Breast epithelium (tissue), 4 donors: ENCODE measurements at regions not wholly inside any gene's neighbourhood (a gene's known extent, or its start where the extent isn't known, plus 50 kb on each side); places are given as distances from the start of the nearest gene placed in this dataset.

Source experiments
- DNase-seq, 2 donors: peaks; one replicate each; pipeline ENCODE4 v3.0.0-alpha.2; 2019; ENCODE audit warnings: low spot score in 2 of 2
- H3K27ac ChIP-seq, 2 donors: fragments of 200-600 bp; sonication (generic) in 1 of 2; one replicate each; pipeline ENCODE4 v1.5.1; 2016 to 2019; ENCODE audit warnings: mild to moderate bottlenecking in 1 of 2
- H3K27me3 ChIP-seq, 2 donors: fragments of 200-600 bp; sonication (generic) in 1 of 2; one replicate each; pipeline versions ENCODE4 v1.5.1 to v1.6.0; 2017 to 2019; ENCODE audit warnings: control low read depth in 1 of 2, mild to moderate bottlenecking in 1 of 2
- H3K36me3 ChIP-seq: fragments of 200-600 bp; one replicate; pipeline ENCODE4 v1.5.1; 2019
- H3K4me1 ChIP-seq, 2 donors: fragments of 200-600 bp; sonication (generic); one replicate each; pipeline ENCODE4 v1.5.1; 2016 to 2019; ENCODE audit warnings: control low read depth in 1 of 2
- H3K4me3 ChIP-seq, 3 donors: fragments of 200-600 bp; sonication (generic); 1 replicate in 2 of 3; 2 replicates in 1 of 3; pipeline ENCODE4 v1.5.1; 2016 to 2019; ENCODE audit warnings: mild to moderate bottlenecking in 3 of 3, moderate library complexity in 2 of 3
- H3K9me3 ChIP-seq, 2 donors: fragments of 200-600 bp; sonication (generic) in 1 of 2; one replicate each; pipeline ENCODE4 v1.5.1; 2016 to 2019; ENCODE audit warnings: control low read depth in 1 of 2
- POLR2A ChIP-seq: fragments of 450-650 bp; IDR thresholded peaks from one replicate; pipeline ENCODE4 v1.6.1; 2016; ENCODE audit warnings: antibody characterized with exemption, mild to moderate bottlenecking, moderate library complexity
- POLR2AphosphoS5 ChIP-seq, 3 donors: sonication (generic); formaldehyde crosslinking; IDR thresholded peaks; one replicate each; pipeline ENCODE4 v1.6.1; 2017; ENCODE audit warnings: antibody characterized with exemption in 3 of 3
- intact Hi-C: fragments of 100-400 bp; cut with DNase I; formaldehyde crosslinking; loops from one replicate; pipeline ENCODE4 v1.15.1; 2023; ENCODE audit warnings: low total_unique reads
- TF ChIP-seq, protein P1 (sequence below), 3 donors: fragments of 450-650 bp; IDR thresholded peaks; one replicate each; pipeline ENCODE4 v1.5.1; 2016 to 2017; ENCODE audit warnings: antibody characterized with exemption in 3 of 3, mild to moderate bottlenecking in 3 of 3, moderate library complexity in 3 of 3

DNA sequence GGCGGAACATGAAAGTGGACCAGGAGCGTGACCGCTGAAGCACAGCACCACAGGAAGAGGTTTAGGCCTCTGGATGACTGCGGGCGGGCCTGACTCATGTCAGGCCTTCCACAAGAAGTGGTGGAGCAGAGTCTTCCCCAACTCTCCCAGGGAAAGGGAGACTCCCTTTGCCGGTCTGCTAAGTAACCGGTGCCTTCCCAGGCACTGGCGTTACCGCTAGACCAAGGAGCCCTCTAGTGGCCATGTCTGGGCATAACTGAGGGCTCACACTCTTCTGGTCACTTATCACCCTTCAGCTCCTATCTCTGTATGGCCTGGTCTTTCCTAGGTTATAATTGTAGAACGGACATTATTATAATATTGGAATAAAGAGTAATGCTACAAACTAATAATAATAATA lies 1931.9 kb downstream of the TP53TG3F start:
- no peak for DNase-seq
- Histone ChIP-seq H3K9me3 (no peaks in the 10 kb centered on the region), H3K4me1 (no peaks in the 10 kb centered on the region), H3K27me3 (no peaks in the 10 kb centered on the region), H3K36me3 (no peaks in the 10 kb centered on the region), H3K4me3 (no peak overlapping the region), H3K27ac (no peak overlapping the region)
- TF ChIP-seq POLR2A = no peak
- no peak for TF ChIP-seq POLR2AphosphoS5 (IDR thresholded peaks at IDR 0.05)
- TF ChIP-seq, protein P1, sequence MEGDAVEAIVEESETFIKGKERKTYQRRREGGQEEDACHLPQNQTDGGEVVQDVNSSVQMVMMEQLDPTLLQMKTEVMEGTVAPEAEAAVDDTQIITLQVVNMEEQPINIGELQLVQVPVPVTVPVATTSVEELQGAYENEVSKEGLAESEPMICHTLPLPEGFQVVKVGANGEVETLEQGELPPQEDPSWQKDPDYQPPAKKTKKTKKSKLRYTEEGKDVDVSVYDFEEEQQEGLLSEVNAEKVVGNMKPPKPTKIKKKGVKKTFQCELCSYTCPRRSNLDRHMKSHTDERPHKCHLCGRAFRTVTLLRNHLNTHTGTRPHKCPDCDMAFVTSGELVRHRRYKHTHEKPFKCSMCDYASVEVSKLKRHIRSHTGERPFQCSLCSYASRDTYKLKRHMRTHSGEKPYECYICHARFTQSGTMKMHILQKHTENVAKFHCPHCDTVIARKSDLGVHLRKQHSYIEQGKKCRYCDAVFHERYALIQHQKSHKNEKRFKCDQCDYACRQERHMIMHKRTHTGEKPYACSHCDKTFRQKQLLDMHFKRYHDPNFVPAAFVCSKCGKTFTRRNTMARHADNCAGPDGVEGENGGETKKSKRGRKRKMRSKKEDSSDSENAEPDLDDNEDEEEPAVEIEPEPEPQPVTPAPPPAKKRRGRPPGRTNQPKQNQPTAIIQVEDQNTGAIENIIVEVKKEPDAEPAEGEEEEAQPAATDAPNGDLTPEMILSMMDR (IDR thresholded peaks at IDR 0.05) = peak in 1 of 3 donors; percentile 31
- intact Hi-C loops = no loop called here

DNA sequence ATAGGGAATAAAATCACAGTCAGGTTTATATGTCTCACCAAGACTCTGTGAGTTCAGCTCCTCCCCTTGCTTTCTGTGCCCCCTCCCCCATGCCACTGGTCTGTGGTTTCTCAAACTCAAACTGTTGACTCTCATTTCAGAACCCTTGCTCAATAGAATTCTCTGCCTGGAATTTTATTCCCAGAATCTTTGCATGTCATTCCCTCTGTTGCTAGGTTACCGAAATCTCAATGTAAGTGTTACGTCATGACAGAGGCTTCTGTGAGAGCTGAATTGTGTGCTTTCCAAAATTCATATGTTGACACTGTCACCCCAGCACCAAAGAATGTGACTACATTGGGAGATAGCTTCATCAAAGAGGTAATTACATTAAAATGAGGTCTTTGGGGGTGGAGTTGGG lies 1938.8 kb downstream of the TP53TG3F start:
- H3K4me1 ChIP-seq = no peaks in the 10 kb centered on the region
- no peaks in the 10 kb centered on the region for H3K9me3 ChIP-seq
- DNase-seq = no peak
- H3K27ac ChIP-seq = no peak overlapping the region
- H3K27me3 ChIP-seq = no peaks in the 10 kb centered on the region
- H3K4me3 ChIP-seq = no peak overlapping the region
- no peaks in the 10 kb centered on the region for H3K36me3 ChIP-seq
- intact Hi-C loops = no loop called here
- no peak for TF ChIP-seq POLR2A
- TF ChIP-seq, protein P1 (IDR thresholded peaks at IDR 0.05) = no peak

DNA sequence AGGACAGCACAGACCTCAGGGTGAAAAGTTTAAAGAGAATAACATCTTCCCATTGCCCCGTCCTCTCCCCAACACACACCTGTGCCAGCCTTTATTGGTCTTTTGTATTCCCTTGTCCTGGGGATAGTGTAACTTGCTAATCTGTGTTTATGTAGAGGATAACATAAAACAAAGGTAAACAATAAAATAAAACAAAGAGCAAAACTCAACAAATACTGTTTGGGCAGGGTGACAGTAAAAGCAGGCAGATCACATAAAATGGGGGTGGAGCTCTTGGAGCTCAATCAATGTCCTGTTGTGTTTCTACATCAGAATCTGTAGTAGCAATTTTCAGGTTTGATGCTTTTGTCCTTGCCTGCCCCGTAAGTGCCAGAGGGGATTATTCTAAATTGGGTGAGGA lies 1939.7 kb downstream of the TP53TG3F start:
- DNase-seq = no peak
- no peak overlapping the region for H3K27ac ChIP-seq
- H3K4me1 ChIP-seq = no peaks in the 10 kb centered on the region
- TF ChIP-seq POLR2AphosphoS5 (IDR thresholded peaks at IDR 0.05) (no peak), POLR2A (no peak)
- TF ChIP-seq, protein P1 (IDR thresholded peaks at IDR 0.05) = no peak
- no peaks in the 10 kb centered on the region for H3K36me3 ChIP-seq
- H3K27me3 ChIP-seq = no peaks in the 10 kb centered on the region
- no peak overlapping the region for H3K4me3 ChIP-seq
- H3K9me3 ChIP-seq = no peaks in the 10 kb centered on the region
- intact Hi-C loops = no loop called here

DNA sequence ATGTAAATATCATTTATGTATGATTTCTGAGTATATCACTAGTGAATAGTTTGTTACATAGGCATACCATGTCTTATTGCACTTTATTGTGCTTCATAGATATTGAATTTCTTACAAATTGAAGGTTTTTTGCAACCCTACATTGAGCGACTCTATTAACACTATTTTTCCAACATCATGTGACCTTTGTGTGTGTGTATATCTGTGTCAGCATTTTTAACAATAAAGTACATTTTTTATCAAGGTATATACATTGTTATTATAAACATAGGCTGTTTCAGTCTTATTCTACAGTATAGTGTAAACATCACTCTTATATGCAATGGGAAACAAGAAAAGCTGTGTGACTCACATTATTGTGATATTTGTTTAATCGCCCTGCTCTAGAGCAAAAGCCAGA lies 1944.9 kb downstream of the TP53TG3F start:
- DNase-seq = no peak
- Histone ChIP-seq H3K27ac (no peak overlapping the region), H3K4me1 (no peaks in the 10 kb centered on the region), H3K4me3 (no peak overlapping the region), H3K36me3 (no peaks in the 10 kb centered on the region), H3K27me3 (no peaks in the 10 kb centered on the region), H3K9me3 (no peaks in the 10 kb centered on the region)
- intact Hi-C loops = no loop called here
- TF ChIP-seq, protein P1 (IDR thresholded peaks at IDR 0.05) = no peak
- TF ChIP-seq POLR2AphosphoS5 (IDR thresholded peaks at IDR 0.05) (no peak), POLR2A (no peak)

DNA sequence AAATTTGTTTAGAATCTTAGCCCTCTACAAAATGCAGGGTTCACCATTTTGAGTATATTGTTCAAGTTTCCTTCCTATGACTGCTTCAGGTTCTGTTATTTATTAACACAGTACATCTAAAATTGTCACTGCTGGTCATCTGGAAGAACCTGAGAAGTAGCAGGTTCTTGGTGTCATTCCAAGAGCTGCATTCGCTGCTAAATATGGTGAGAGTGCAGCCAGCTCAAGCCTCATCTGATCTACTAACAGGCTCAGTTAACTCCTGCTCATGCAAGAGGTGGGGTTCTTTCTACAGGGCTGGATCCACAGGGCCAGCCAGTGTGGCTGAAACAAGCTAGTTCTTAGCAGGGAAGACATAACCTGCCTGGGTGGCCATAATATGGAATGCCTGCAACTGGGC lies 1946.1 kb downstream of the TP53TG3F start:
- Histone ChIP-seq H3K36me3 (no peaks in the 10 kb centered on the region), H3K27ac (no peak overlapping the region), H3K4me1 (no peaks in the 10 kb centered on the region), H3K4me3 (no peak overlapping the region), H3K27me3 (no peaks in the 10 kb centered on the region), H3K9me3 (peaks cover 0 to 8% of the 10 kb centered on the region in 2 donors)
- no peak for DNase-seq
- intact Hi-C loops = no loop called here
- TF ChIP-seq, protein P1 (IDR thresholded peaks at IDR 0.05) = no peak
- TF ChIP-seq POLR2A (no peak), POLR2AphosphoS5 (IDR thresholded peaks at IDR 0.05) (no peak)
